ENCODE measurements at regions not wholly inside any gene's neighbourhood (a gene's known extent, or its start where the extent isn't known, plus 50 kb on each side); places are given as distances from the start of the nearest gene placed in this dataset. TPM values are rescaled to one million over a fixed set of nuclear protein-coding genes. Genes with fewer than 3 reads are reported as not detected.

GRCh38 chr4:151618858-151619257 lies 141.9 kb downstream of the GATB start:
- Histone ChIP-seq H3K4me1 (no peaks in the 10 kb centered on the region), H3K27me3 (no peaks in the 10 kb centered on the region), H3K27ac (no peak overlapping the region), H3K4me3 (no peak overlapping the region), H3K9me3 (no peaks in the 10 kb centered on the region), H3K36me3 (no peaks in the 10 kb centered on the region)
- no peak for DNase-seq
- intact Hi-C loops (cut with DNase I; ENCODE audit: low total_unique reads), result no loop called here
- TF ChIP-seq CTCF (IDR thresholded peaks at IDR 0.05) (no peak), POLR2A (IDR thresholded peaks at IDR 0.05) (no peak)

- intact Hi-C loops (cut with DNase I; ENCODE audit: low total_unique reads), result no loop called here
- Histone ChIP-seq H3K4me3 (no peak overlapping the region), H3K9me3 (no peaks in the 10 kb centered on the region), H3K27ac (no peak overlapping the region), H3K4me1 (no peaks in the 10 kb centered on the region), H3K27me3 (no peaks in the 10 kb centered on the region), H3K36me3 (no peaks in the 10 kb centered on the region)
- no peak for TF ChIP-seq CTCF (IDR thresholded peaks at IDR 0.05)
- no peak for TF ChIP-seq POLR2A (IDR thresholded peaks at IDR 0.05)
- no peak for DNase-seq
Observed at GRCh38 chr4:151620066-151620465, 140.7 kb downstream of the GATB start.

Small RNA genes lying in the stretch of these regions (small RNA-seq; reads per million reads assigned to genes)
- gene RN7SKP35, result not detected
